GM12878 (cell line): ENCODE measurements at regions not wholly inside any gene's neighbourhood (a gene's known extent, or its start where the extent isn't known, plus 50 kb on each side); places are given as distances from the start of the nearest gene placed in this dataset.

Experiments
- ATAC-seq: fragments of 200-7000 bp; cut with Tn5 transposase; 3 replicates; pipeline ENCODE4 v1.9.1; 2020; ENCODE audit warnings: mild to moderate bottlenecking, moderate library complexity
- BruUV-seq: library from RNA; stranded (reverse); fragments of 400-500 nt; replicated peaks from 2 replicates; lab custom pipeline; 2021; lab: Mats Ljungman, UMichigan
- CTCF ChIA-PET: fragments of 300-600 bp; sonication (Branson Sonifier 250); formaldehyde crosslinking; extraction: SDS; loops from one replicate; lab custom pipeline; 2021; ENCODE audit warnings: inconsistent platforms; lab: Yijun Ruan, JAX
- POLR2A ChIA-PET: fragments of 350-600 bp; formaldehyde crosslinking; extraction: SDS; loops from one replicate; lab custom pipeline; 2021; ENCODE audit warnings: inconsistent platforms; lab: Charles Lee
- RAD21 ChIA-PET: fragments of 300-600 bp; sonication (Branson Sonifier 250); formaldehyde crosslinking; loops from one replicate; lab custom pipeline; 2023; ENCODE audit warnings: antibody characterized with exemption; ENCODE audit not compliant: unreplicated experiment; lab: Charles Lee
- SMC1A ChIA-PET: fragments of 300-600 bp; sonication (Branson Sonifier 250); formaldehyde crosslinking; loops from one replicate; lab custom pipeline; 2023; ENCODE audit not compliant: unreplicated experiment, uncharacterized antibody; lab: Charles Lee
- DNase-seq: peaks from one replicate; pipeline ENCODE4 v3.0.0-alpha.2; 2011; ENCODE audit warnings: low read depth, low spot score
- FAIRE-seq: peaks from 3 replicates; lab custom pipeline; 2011; peaks lifted over from hg19 to GRCh38; lab: Jason Lieb, UNC
- H2AFZ ChIP-seq: 2 replicates; pipeline ENCODE4 v1.6.0; 2011; ENCODE audit warnings: low read depth, low read length, control low read depth; ENCODE audit not compliant: control insufficient read depth
- H3K27ac ChIP-seq: 2 replicates; pipeline ENCODE4 v1.5.1; 2011; ENCODE audit warnings: control low read depth; ENCODE audit not compliant: control insufficient read depth, insufficient read depth
- H3K27me3 ChIP-seq, 2 experiments: replicated peaks in 1 of 2; 2 replicates each; pipeline versions ENCODE4 v1.6.0 to v1.6.1; 2011; ENCODE audit warnings: low read length in 1 of 2; ENCODE audit not compliant: control insufficient read depth in 2 of 2, insufficient read depth in 2 of 2
- H3K36me3 ChIP-seq, 2 experiments: 2 replicates each; pipeline ENCODE4 v1.5.1; 2011; ENCODE audit warnings: low read length in 1 of 2; ENCODE audit not compliant: control insufficient read depth in 2 of 2, insufficient read depth in 2 of 2
- H3K4me1 ChIP-seq: 2 replicates; pipeline ENCODE4 v1.6.1; 2011; ENCODE audit warnings: mild to moderate bottlenecking, low read length, moderate library complexity, mixed read lengths; ENCODE audit not compliant: control insufficient read depth, insufficient read depth
- H3K4me2 ChIP-seq: 2 replicates; pipeline ENCODE4 v1.6.0; 2011; ENCODE audit warnings: control low read depth; ENCODE audit not compliant: control insufficient read depth, insufficient read depth
- H3K4me3 ChIP-seq: fragments of 200-600 bp; sonication (generic); 2 replicates; pipeline ENCODE4 v1.5.1; 2016
- H3K79me2 ChIP-seq: 2 replicates; pipeline ENCODE4 v1.6.0; 2011; ENCODE audit warnings: low read length; ENCODE audit not compliant: control insufficient read depth, insufficient read depth
- H3K9ac ChIP-seq: 2 replicates; pipeline ENCODE4 v1.8.0; 2011; ENCODE audit warnings: low read length, control low read depth, mixed read lengths; ENCODE audit not compliant: control insufficient read depth, insufficient read depth
- H3K9me3 ChIP-seq: replicated peaks from 3 replicates; pipeline ENCODE4 v1.5.1; 2011; ENCODE audit warnings: mild to moderate bottlenecking, low read length; ENCODE audit not compliant: control insufficient read depth, insufficient read depth
- H4K20me1 ChIP-seq: 2 replicates; pipeline ENCODE4 v1.6.0; 2011; ENCODE audit not compliant: control insufficient read depth, insufficient read depth
- CHD1 ChIP-seq: IDR thresholded peaks from 2 replicates; pipeline ENCODE4 v1.6.1; 2012; ENCODE audit warnings: low read depth, low read length, improper control_type of control experiment
- ESRRA ChIP-seq: IDR thresholded peaks from 2 replicates; pipeline ENCODE4 v1.6.1; 2012; ENCODE audit warnings: mild to moderate bottlenecking, low read length, improper control_type of control experiment
- GATAD2B ChIP-seq: fragments of 450-650 bp; conservative IDR thresholded peaks from 2 replicates; pipeline ENCODE4 v1.6.1; 2017; ENCODE audit warnings: low read depth, mild to moderate bottlenecking, moderate library complexity
- RUNX3 ChIP-seq: IDR thresholded peaks from 2 replicates; pipeline ENCODE4 v1.6.1; 2012; ENCODE audit warnings: low read length, inconsistent platforms
- TAF1 ChIP-seq: IDR thresholded peaks from 2 replicates; pipeline ENCODE4 v1.6.1; 2011; ENCODE audit warnings: mild to moderate bottlenecking, low read depth, low read length, borderline replicate concordance
- TARDBP ChIP-seq: IDR thresholded peaks from 2 replicates; pipeline ENCODE4 v1.6.1; 2016; ENCODE audit warnings: borderline replicate concordance
- WGBS: methylation state at CpG from one replicate; pipeline ENCODE4 v1.1.6; 2016; ENCODE audit warnings: low lambda C conversion rate; ENCODE audit not compliant: insufficient replicate concordance, insufficient coverage; ENCODE audit errors: missing lambda C conversion rate; 5-methylcytosine and 5-hydroxymethylcytosine counted together
- in situ Hi-C: fragments of 300-500 bp; cut with MboI; formaldehyde crosslinking; loops from 9 replicates; pipeline ENCODE4 v1.14.3; 2018; ENCODE audit warnings: mixed read lengths
- intact Hi-C: fragments of 100-400 bp; cut with micrococcal nuclease; formaldehyde crosslinking; loops from one replicate; pipeline ENCODE4 v1.14.2; 2022; ENCODE audit not compliant: unreplicated experiment
- TF ChIP-seq, protein P1 (sequence below): IDR thresholded peaks from 2 replicates; pipeline ENCODE4 v1.6.1; 2011; ENCODE audit warnings: low read depth, mild to moderate bottlenecking, low read length, moderate library complexity, borderline replicate concordance; ENCODE audit errors: extremely low read depth

- ChIA-PET SMC1A (interaction anchor here (0.7 kb wide), 1 partner anchor 146 kb away, joined by 3 read pairs; no protein-coding TSS in a partner anchor), CTCF (no interaction called here), POLR2A (no interaction called here), RAD21 (no interaction called here)
- Histone ChIP-seq H2AFZ (no peak overlapping the region), H3K36me3 (no peaks in the 10 kb centered on the region), H3K4me1 (no peaks in the 10 kb centered on the region), H3K79me2 (no peaks in the 10 kb centered on the region), H3K9ac (no peak overlapping the region), H4K20me1 (no peaks in the 10 kb centered on the region), H3K27ac (no peak overlapping the region), H3K4me2 (no peak overlapping the region), H3K4me3 (no peak overlapping the region), H3K27me3 (peaks cover 3 to 9% of the 10 kb centered on the region in 2 experiments), H3K9me3 (no peaks in the 10 kb centered on the region; the same call in 2 of the 3 replicates)
- ATAC-seq (no peak), FAIRE-seq (no peak), DNase-seq (no peak)
- BruUV-seq = no TSS peak
- no peak for TF ChIP-seq RUNX3
- no peak for TF ChIP-seq CHD1
- no peak for TF ChIP-seq ESRRA
- TF ChIP-seq, protein P1, sequence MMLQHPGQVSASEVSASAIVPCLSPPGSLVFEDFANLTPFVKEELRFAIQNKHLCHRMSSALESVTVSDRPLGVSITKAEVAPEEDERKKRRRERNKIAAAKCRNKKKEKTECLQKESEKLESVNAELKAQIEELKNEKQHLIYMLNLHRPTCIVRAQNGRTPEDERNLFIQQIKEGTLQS = no peak
- no peak for TF ChIP-seq GATAD2B
- in situ Hi-C loops = no loop called here
- 33% methylated on average over 1 of the region's 1 CpG for WGBS
- intact Hi-C loops = no loop called here
Observed at GRCh38 chr12:107329569-107330324, 236.4 kb upstream of the CRY1 start.

DNA sequence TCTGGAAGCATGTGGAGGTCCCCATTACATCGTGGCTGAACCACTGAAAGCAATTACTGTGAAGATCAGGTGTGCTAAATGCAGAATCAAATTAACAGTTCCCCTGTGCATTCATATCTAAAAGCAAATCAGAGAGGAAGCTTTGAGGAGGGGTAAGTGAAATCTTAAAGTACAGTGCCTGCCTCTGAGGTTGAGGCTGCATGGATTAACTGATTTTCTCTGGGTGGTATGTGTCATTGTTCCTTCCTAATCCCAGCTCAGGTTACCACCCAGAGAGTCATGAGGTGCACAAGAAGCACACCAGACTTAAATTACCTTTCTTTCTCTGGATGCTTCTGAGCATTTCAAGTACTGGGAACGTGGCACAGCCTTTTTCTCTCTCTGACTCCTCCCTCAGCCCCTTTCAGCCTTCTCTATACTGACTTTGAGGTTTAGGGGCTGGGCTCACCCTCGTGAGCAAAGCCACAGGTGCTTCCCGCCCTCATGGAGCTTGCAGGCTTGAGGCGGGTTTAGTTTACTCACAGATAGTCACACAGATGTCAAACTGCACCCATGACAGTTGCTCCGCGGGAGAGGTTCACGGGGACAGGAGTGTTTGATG is 237.6 kb upstream of the CRY1 start:
- peaks cover 4 to 9% of the 10 kb centered on the region in 2 experiments for H3K27me3 ChIP-seq
- intact Hi-C loops = no loop called here
- DNase-seq (no peak), FAIRE-seq (no peak)
- 0% methylated on average over 8 of the region's 8 CpGs for WGBS
- H3K4me2 ChIP-seq = no peak overlapping the region
- RAD21 ChIA-PET = no interaction called here
- no peak overlapping the region for H2AFZ ChIP-seq
- no peak overlapping the region for H3K4me3 ChIP-seq
- POLR2A ChIA-PET = no interaction called here
- no TSS peak for BruUV-seq
- no peaks in the 10 kb centered on the region for H3K4me1 ChIP-seq
- no peak for TF ChIP-seq TAF1
- no peak for TF ChIP-seq TARDBP
- TF ChIP-seq, all 136 proteins: peak for 0
- Histone ChIP-seq H3K36me3 (no peaks in the 10 kb centered on the region), H4K20me1 (no peaks in the 10 kb centered on the region), H3K9ac (no peak overlapping the region), H3K9me3 (no peaks in the 10 kb centered on the region; the same call in 2 of the 3 replicates), H3K27ac (no peak overlapping the region), H3K79me2 (no peaks in the 10 kb centered on the region)
- SMC1A ChIA-PET = no interaction called here
- CTCF ChIA-PET = no interaction called here
- in situ Hi-C loops = no loop called here
- no peak for ATAC-seq
